ENCODE measurements at regions not wholly inside any gene's neighbourhood (a gene's known extent, or its start where the extent isn't known, plus 50 kb on each side); places are given as distances from the start of the nearest gene placed in this dataset.

GRCh38 chr16:86681031-86681756 is 102.8 kb downstream of the FOXL1 start:
- intact Hi-C loops (cut with DNase I): loop anchor here (5.0 kb wide), 1 partner anchor 114 kb away; the partner anchor contains the start of gene FOXC2
- TF ChIP-seq POLR2AphosphoS5 (IDR thresholded peaks at IDR 0.05; ENCODE audit: insufficient read depth in 1 of 2, low read depth in 1 of 2) (no peak), POLR2A (IDR thresholded peaks at IDR 0.05) (no peak)
- TF ChIP-seq, protein P1, sequence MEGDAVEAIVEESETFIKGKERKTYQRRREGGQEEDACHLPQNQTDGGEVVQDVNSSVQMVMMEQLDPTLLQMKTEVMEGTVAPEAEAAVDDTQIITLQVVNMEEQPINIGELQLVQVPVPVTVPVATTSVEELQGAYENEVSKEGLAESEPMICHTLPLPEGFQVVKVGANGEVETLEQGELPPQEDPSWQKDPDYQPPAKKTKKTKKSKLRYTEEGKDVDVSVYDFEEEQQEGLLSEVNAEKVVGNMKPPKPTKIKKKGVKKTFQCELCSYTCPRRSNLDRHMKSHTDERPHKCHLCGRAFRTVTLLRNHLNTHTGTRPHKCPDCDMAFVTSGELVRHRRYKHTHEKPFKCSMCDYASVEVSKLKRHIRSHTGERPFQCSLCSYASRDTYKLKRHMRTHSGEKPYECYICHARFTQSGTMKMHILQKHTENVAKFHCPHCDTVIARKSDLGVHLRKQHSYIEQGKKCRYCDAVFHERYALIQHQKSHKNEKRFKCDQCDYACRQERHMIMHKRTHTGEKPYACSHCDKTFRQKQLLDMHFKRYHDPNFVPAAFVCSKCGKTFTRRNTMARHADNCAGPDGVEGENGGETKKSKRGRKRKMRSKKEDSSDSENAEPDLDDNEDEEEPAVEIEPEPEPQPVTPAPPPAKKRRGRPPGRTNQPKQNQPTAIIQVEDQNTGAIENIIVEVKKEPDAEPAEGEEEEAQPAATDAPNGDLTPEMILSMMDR (IDR thresholded peaks at IDR 0.05): no peak
- Histone ChIP-seq H3K4me1 (no peaks in the 10 kb centered on the region), H3K27ac (peak overlapping the region; percentile 40), H3K4me3 (no peak overlapping the region), H3K36me3 (no peaks in the 10 kb centered on the region), H3K9me3 (no peaks in the 10 kb centered on the region), H3K27me3 (no peaks in the 10 kb centered on the region)
- no peak for DNase-seq (ENCODE audit: extremely low spot score in 2 of 2)

DNA sequence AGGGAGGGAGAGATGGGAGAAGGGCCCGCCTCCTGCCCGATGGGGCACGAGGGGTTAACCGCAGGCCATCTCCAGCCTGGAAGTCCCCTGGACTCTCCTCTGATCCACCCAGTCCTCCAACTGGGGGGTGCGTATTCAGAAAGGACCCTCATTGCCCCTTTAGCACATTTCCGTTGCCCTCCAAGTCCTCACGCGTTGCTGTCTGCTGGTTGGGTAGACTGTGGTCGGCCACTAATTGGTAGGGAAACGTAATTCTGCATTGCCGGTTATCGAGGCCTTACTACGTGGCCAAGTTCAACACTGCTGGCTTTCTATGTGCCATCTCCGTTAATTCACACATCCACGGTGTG is 103.4 kb downstream of the FOXL1 start:
- H3K4me3 ChIP-seq: no peak overlapping the region
- intact Hi-C loops (cut with DNase I): loop anchor here (5.0 kb wide), 1 partner anchor 114 kb away; the partner anchor contains the start of gene FOXC2

DNA sequence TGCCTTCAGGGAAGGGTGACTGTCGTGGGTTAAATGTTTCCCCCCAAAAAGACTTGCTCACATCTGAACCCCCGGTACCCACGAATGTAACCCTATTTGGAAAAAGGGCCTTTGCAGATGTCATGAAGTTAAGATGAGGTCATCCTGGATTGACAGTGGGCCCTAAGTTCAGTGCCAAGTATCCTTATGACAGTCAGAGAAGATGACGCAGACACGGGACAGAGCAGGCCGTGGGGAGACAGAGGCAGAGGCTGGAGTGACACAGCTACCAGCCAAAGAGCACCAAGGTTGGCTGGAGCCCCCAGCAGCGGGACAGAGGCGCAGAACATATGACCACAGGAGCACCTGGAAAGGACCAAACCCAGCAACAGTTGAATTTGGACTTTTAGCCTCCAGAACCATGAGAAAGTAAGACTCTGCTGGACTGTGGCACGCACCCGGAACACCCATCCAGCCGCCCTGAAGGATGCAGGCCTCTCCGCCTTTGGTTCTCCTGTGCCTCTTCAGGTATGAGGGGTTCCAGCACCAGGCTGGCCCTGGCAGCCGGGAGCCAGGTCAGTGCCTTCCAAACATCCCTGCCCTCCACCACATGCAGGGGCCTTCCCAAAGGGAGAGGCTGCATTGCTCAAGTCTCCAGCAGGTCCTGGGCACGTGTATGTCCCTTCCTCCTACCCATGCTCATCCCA is 104.0 kb downstream of the FOXL1 start:
- Histone ChIP-seq H3K27me3 (no peaks in the 10 kb centered on the region), H3K36me3 (no peaks in the 10 kb centered on the region), H3K9me3 (no peaks in the 10 kb centered on the region), H3K4me1 (no peaks in the 10 kb centered on the region), H3K27ac (peak overlapping the region; percentile 40), H3K4me3 (no peak overlapping the region)
- DNase-seq (ENCODE audit: extremely low spot score in 2 of 2): no peak
- intact Hi-C loops (cut with DNase I): loop anchor here (5.0 kb wide), 1 partner anchor 115 kb away; the partner anchor contains the start of gene FOXC2
- no peak for TF ChIP-seq POLR2A (IDR thresholded peaks at IDR 0.05)
- no peak for TF ChIP-seq POLR2AphosphoS5 (IDR thresholded peaks at IDR 0.05; ENCODE audit: insufficient read depth in 1 of 2, low read depth in 1 of 2)
- TF ChIP-seq, protein P1 (IDR thresholded peaks at IDR 0.05): no peak

More for the DNA sequence above, 103.4 kb downstream of the FOXL1 start:
- TF ChIP-seq, protein P1 (IDR thresholded peaks at IDR 0.05): no peak
- TF ChIP-seq POLR2A (IDR thresholded peaks at IDR 0.05) (no peak), POLR2AphosphoS5 (IDR thresholded peaks at IDR 0.05; ENCODE audit: insufficient read depth in 1 of 2, low read depth in 1 of 2) (no peak)
- no peak for DNase-seq (ENCODE audit: extremely low spot score in 2 of 2)
- H3K27me3 ChIP-seq: no peaks in the 10 kb centered on the region
- H3K4me1 ChIP-seq: no peaks in the 10 kb centered on the region
- H3K36me3 ChIP-seq: no peaks in the 10 kb centered on the region
- H3K9me3 ChIP-seq: no peaks in the 10 kb centered on the region
- H3K27ac ChIP-seq: peak overlapping the region; percentile 40

DNA sequence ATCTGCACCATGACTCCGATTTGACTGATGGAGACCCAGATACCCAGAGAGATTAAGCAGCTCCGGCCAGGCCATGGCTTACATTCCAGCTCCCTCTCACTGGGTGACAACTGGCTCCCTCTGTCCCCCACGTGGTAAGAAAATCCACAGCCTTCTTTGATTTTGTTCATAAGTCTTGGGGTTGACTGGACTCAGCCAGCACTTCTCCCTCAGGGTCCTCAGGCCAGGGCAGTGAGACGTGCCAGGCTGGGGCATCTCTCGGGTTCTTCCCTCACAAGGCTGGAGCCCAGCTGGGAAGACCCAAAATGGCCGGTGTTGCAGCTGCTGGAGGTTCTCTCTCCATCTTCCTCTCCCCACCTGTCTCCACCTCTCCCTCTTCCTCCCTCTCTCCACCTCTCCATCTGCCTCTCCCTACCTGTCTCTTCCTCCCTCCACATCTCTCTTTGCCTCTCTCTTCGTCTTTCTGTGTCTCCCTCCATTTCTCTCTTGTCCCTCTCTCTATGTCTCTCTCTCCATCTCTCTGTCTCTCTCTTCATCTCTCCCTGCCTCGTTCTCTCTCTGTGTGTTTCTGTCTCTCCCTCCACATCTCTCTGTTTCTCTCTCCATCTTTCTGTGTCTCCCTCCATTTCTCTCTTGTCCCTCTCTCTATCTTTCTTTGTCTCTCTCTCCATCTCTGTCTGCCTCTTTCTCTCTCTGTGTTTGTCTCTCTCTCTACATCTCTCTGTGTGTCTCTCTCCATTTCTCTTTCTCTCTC is 105.3 kb downstream of the FOXL1 start:
- Histone ChIP-seq H3K9me3 (no peaks in the 10 kb centered on the region), H3K4me1 (no peaks in the 10 kb centered on the region), H3K4me3 (no peak overlapping the region), H3K27me3 (no peaks in the 10 kb centered on the region), H3K36me3 (no peaks in the 10 kb centered on the region), H3K27ac (no peak overlapping the region)
- TF ChIP-seq POLR2A (IDR thresholded peaks at IDR 0.05): no peak
- TF ChIP-seq, protein P1 (IDR thresholded peaks at IDR 0.05): no peak
- no peak for TF ChIP-seq POLR2AphosphoS5 (IDR thresholded peaks at IDR 0.05; ENCODE audit: insufficient read depth in 1 of 2, low read depth in 1 of 2)
- no peak for DNase-seq (ENCODE audit: extremely low spot score in 2 of 2)
- intact Hi-C loops (cut with DNase I): loop anchor here (5.0 kb wide), 1 partner anchor 116 kb away; the partner anchor contains the start of gene FOXC2

Data from vagina (tissue), 2 donors.